H1 (cell line): ENCODE measurements at regions not wholly inside any gene's neighbourhood (a gene's known extent, or its start where the extent isn't known, plus 50 kb on each side); places are given as distances from the start of the nearest gene placed in this dataset.

Experiments used
- CTCF ChIA-PET: fragments of 300-600 bp; sonication (Branson Sonifier 250); formaldehyde crosslinking; loops from one replicate; lab custom pipeline; 2021; ENCODE audit not compliant: partially characterized antibody; lab: Charles Lee
- POLR2A ChIA-PET: fragments of 300-600 bp; sonication (Branson Sonifier 250); formaldehyde crosslinking; loops from one replicate; lab custom pipeline; 2021; ENCODE audit warnings: inconsistent platforms; ENCODE audit not compliant: partially characterized antibody; lab: Charles Lee
- DNase-seq, 2 experiments: peaks; one replicate each; pipeline versions ENCODE4 v3.0.0 to v3.0.0-alpha.2; 2010 to 2022; ENCODE audit warnings: low spot score in 2 of 2, low read depth in 1 of 2, mixed read lengths in 1 of 2
- FAIRE-seq: peaks from 2 replicates; lab custom pipeline; 2011; peaks lifted over from hg19 to GRCh38; lab: Jason Lieb, UNC
- H2AFZ ChIP-seq: 2 replicates; pipeline ENCODE4 v1.8.1; 2012; ENCODE audit warnings: low read length, inconsistent platforms
- H2AK5ac ChIP-seq: 2 replicates; pipeline ENCODE4 v1.6.1; 2013; ENCODE audit warnings: low read depth, low read length
- H2BK120ac ChIP-seq: replicated peaks from 2 replicates; pipeline ENCODE3; 2013; ENCODE audit warnings: low read depth, low read length, inconsistent platforms
- H2BK12ac ChIP-seq: 2 replicates; pipeline ENCODE4 v1.6.1; 2013; ENCODE audit warnings: low read depth, low read length
- H2BK15ac ChIP-seq: 2 replicates; pipeline ENCODE4 v1.6.1; 2013; ENCODE audit warnings: low read length
- H2BK20ac ChIP-seq: 2 replicates; pipeline ENCODE4 v1.6.1; 2013; ENCODE audit warnings: low read length
- H2BK5ac ChIP-seq: 2 replicates; pipeline ENCODE4 v1.6.1; 2013; ENCODE audit warnings: low read depth, low read length
- H3K14ac ChIP-seq: 2 replicates; pipeline ENCODE4 v1.6.1; 2013; ENCODE audit warnings: inconsistent platforms; ENCODE audit not compliant: insufficient read length
- H3K18ac ChIP-seq: 2 replicates; pipeline ENCODE4 v1.6.1; 2013; ENCODE audit warnings: low read length; ENCODE audit errors: extremely low read depth
- H3K23ac ChIP-seq: 2 replicates; pipeline ENCODE4 v1.6.1; 2013; ENCODE audit warnings: inconsistent platforms; ENCODE audit not compliant: insufficient read length
- H3K23me2 ChIP-seq: 2 replicates; pipeline ENCODE4 v1.6.1; 2013; ENCODE audit warnings: low read depth, low read length
- H3K27ac ChIP-seq: 2 replicates; pipeline ENCODE4 v1.6.1; 2011; ENCODE audit warnings: low read depth, low read length, inconsistent platforms
- H3K27me3 ChIP-seq, 4 experiments: replicated peaks in 1 of 4; 1 replicate in 1 of 4; 2 replicates in 3 of 4; pipeline versions ENCODE4 v1.6.1 to v1.8.1; 2011 to 2013; ENCODE audit warnings: low read length in 3 of 4, mild to moderate bottlenecking in 3 of 4, inconsistent platforms in 2 of 4, mixed read lengths in 2 of 4, moderate library complexity in 1 of 4; ENCODE audit not compliant: control insufficient read depth in 3 of 4, insufficient read depth in 3 of 4; ENCODE audit errors: extremely low read depth in 1 of 4
- H3K36me3 ChIP-seq, 4 experiments: 2 replicates each; pipeline versions ENCODE4 v1.6.1 to v1.8.1; 2011 to 2013; ENCODE audit warnings: mild to moderate bottlenecking in 4 of 4, low read length in 3 of 4, moderate library complexity in 2 of 4, control low read depth in 1 of 4, inconsistent platforms in 1 of 4; ENCODE audit not compliant: insufficient read depth in 4 of 4, control insufficient read depth in 2 of 4
- H3K4ac ChIP-seq: replicated peaks from 2 replicates; pipeline ENCODE3; 2013; ENCODE audit warnings: low read length, low read depth, mixed read lengths, inconsistent platforms; ENCODE audit not compliant: insufficient read length
- H3K4me1 ChIP-seq, 4 experiments: replicated peaks in 1 of 4; 1 replicate in 1 of 4; 2 replicates in 3 of 4; pipeline versions ENCODE4 v1.6.1 to v1.8.1; 2011 to 2013; ENCODE audit warnings: low read length in 3 of 4, inconsistent platforms in 2 of 4, mixed read lengths in 1 of 4; ENCODE audit not compliant: insufficient read depth in 4 of 4, control insufficient read depth in 3 of 4
- H3K4me2 ChIP-seq, 2 experiments: 2 replicates each; pipeline versions ENCODE4 v1.6.1 to v1.8.1; 2011 to 2013; ENCODE audit warnings: low read depth in 2 of 2, low read length in 2 of 2, control low read depth in 1 of 2, inconsistent platforms in 1 of 2, mild to moderate bottlenecking in 1 of 2; ENCODE audit not compliant: insufficient read depth in 1 of 2
- H3K4me3 ChIP-seq, 4 experiments: fragments of 200-600, 300-600 bp in 1 of 4; sonication (generic), shearing (Covaris generic), sonication (Bioruptor Twin) in 1 of 4; 2 replicates each; pipeline versions ENCODE4 v1.5.1 to v1.8.1; 2011 to 2016; ENCODE audit warnings: low read length in 4 of 4, low read depth in 3 of 4, control low read depth in 2 of 4, inconsistent platforms in 2 of 4, mild to moderate bottlenecking in 2 of 4, mixed read lengths in 1 of 4, moderate library complexity in 1 of 4; ENCODE audit not compliant: insufficient read depth in 2 of 4; ENCODE audit errors: extremely low read depth in 1 of 4
- H3K56ac ChIP-seq: replicated peaks from 2 replicates; pipeline ENCODE3; 2013; ENCODE audit warnings: low read depth, mild to moderate bottlenecking, mixed read lengths, low read length, inconsistent platforms; ENCODE audit not compliant: insufficient read length
- H3K79me1 ChIP-seq: 2 replicates; pipeline ENCODE4 v1.6.1; 2013; ENCODE audit warnings: low read depth, low read length, control low read depth
- H3K79me2 ChIP-seq, 2 experiments: 2 replicates each; pipeline versions ENCODE4 v1.6.1 to v1.8.1; 2012 to 2013; ENCODE audit warnings: low read length in 2 of 2, mild to moderate bottlenecking in 2 of 2, inconsistent platforms in 1 of 2; ENCODE audit not compliant: insufficient read depth in 2 of 2, control insufficient read depth in 1 of 2
- H3K9ac ChIP-seq, 4 experiments: replicated peaks in 1 of 4; 1 replicate in 1 of 4; 2 replicates in 3 of 4; pipeline versions ENCODE4 v1.6.1 to v1.8.1; 2011 to 2013; ENCODE audit warnings: low read depth in 3 of 4, low read length in 3 of 4, control low read depth in 2 of 4, mild to moderate bottlenecking in 2 of 4, moderate library complexity in 2 of 4, inconsistent platforms in 1 of 4; ENCODE audit errors: extremely low read depth in 1 of 4
- H3K9me3 ChIP-seq, 2 experiments: 2 replicates each; pipeline versions ENCODE4 v1.6.1 to v1.8.1; 2012 to 2013; ENCODE audit warnings: mild to moderate bottlenecking in 2 of 2, moderate library complexity in 2 of 2, control low read depth in 1 of 2, inconsistent platforms in 1 of 2, low read depth in 1 of 2, low read length in 1 of 2, mixed read lengths in 1 of 2; ENCODE audit not compliant: insufficient read depth in 2 of 2
- H4K20me1 ChIP-seq, 2 experiments: replicated peaks in 1 of 2; 2 replicates each; pipeline versions ENCODE3 to v1.8.1; 2011 to 2013; ENCODE audit warnings: inconsistent platforms in 2 of 2, low read length in 2 of 2, mild to moderate bottlenecking in 1 of 2; ENCODE audit not compliant: insufficient read depth in 2 of 2, control insufficient read depth in 1 of 2
- H4K5ac ChIP-seq: 2 replicates; pipeline ENCODE4 v1.6.1; 2013; ENCODE audit warnings: low read length, low read depth, mixed read lengths, inconsistent platforms; ENCODE audit not compliant: insufficient read length
- H4K8ac ChIP-seq: 2 replicates; pipeline ENCODE4 v1.8.0; 2013; ENCODE audit warnings: mild to moderate bottlenecking, moderate library complexity, low read length, inconsistent platforms; ENCODE audit not compliant: insufficient read depth; ENCODE audit errors: extremely low read depth
- H4K91ac ChIP-seq: replicated peaks from 2 replicates; pipeline ENCODE3; 2013; ENCODE audit warnings: low read length, mixed read lengths, inconsistent platforms; ENCODE audit not compliant: insufficient read length
- BCL11A ChIP-seq, 2 experiments: IDR thresholded peaks; one replicate each; pipeline ENCODE4 v1.6.1; 2011; ENCODE audit warnings: low read depth in 2 of 2, low read length in 2 of 2, mild to moderate bottlenecking in 2 of 2
- KDM4A ChIP-seq: IDR thresholded peaks from one replicate; pipeline ENCODE4 v1.7.1; 2012; ENCODE audit warnings: low read depth, mild to moderate bottlenecking, moderate library complexity, low read length, inconsistent platforms; ENCODE audit not compliant: severe bottlenecking
- WGBS, 2 experiments: shearing (Covaris generic) in 1 of 2; methylation state at CpG; one replicate each; pipeline versions ENCODE4 v1.1.6 to v1.1.7; 2013 to 2015; ENCODE audit warnings: low lambda C conversion rate in 2 of 2, mixed read lengths in 2 of 2, inconsistent platforms in 1 of 2, low coverage in 1 of 2, missing lambda C conversion rate in 1 of 2; ENCODE audit not compliant: insufficient replicate concordance in 2 of 2, insufficient coverage in 1 of 2, insufficient read length in 1 of 2; ENCODE audit errors: extremely low coverage in 1 of 2, missing lambda C conversion rate in 1 of 2; 5-methylcytosine and 5-hydroxymethylcytosine counted together
- TF ChIP-seq, protein P1 (sequence below): IDR thresholded peaks from 2 replicates; pipeline ENCODE4 v1.6.1; 2012; ENCODE audit warnings: inconsistent platforms

DNA sequence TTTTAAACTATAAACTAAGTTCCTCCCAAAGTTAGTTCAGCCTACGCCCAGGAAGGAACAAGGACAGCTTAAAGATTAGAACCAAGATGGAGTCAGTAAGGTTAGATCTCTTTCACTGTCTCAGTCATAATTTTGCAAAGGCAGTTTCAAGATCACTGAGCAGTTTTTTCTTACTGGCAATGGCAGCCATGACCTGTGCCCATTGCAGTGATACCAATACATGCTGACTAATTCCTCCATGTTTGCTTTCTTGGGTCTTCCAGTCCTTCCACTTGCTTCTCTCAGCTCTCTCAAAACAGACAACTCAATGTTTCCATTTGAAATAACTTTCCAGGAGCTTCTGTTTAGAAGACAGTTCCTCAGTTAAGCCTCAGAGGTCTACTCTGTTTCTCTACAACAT, 79.5 kb downstream of the PCDH18 start:
- H3K79me1 ChIP-seq = no peaks in the 10 kb centered on the region
- H3K4me2 ChIP-seq = no peak overlapping the region
- H3K4me1 ChIP-seq = peaks cover 0 to 11% (median 4%) of the 10 kb centered on the region in 4 experiments; a peak in 2 of 7 replicates
- H2BK120ac ChIP-seq = no peak overlapping the region
- H2BK5ac ChIP-seq = peak overlapping the region; percentile 45; the same call in 1 of the 2 replicates
- ChIA-PET CTCF (interaction anchor here (1.1 kb wide), 1 partner anchor 329 kb away, joined by 3 read pairs; no protein-coding TSS in a partner anchor), POLR2A (no interaction called here)
- H2BK20ac ChIP-seq = peak overlapping the region; percentile 41; the same call in 1 of the 2 replicates
- H3K18ac ChIP-seq = no peak overlapping the region
- no peak overlapping the region for H3K23ac ChIP-seq
- H3K56ac ChIP-seq = no peak overlapping the region
- DNase-seq = no peak
- no peak overlapping the region for H4K5ac ChIP-seq
- no peak overlapping the region for H2BK15ac ChIP-seq
- no peak overlapping the region for H4K8ac ChIP-seq
- no peaks in the 10 kb centered on the region for H3K27me3 ChIP-seq
- no peaks in the 10 kb centered on the region for H3K36me3 ChIP-seq
- WGBS, 2 experiments = 100% methylated on average over 1 of the region's 1 CpG; no CpG with 5 or more reads in 1 of the 2 experiments
- no peaks in the 10 kb centered on the region for H3K79me2 ChIP-seq
- no peak overlapping the region for H3K9ac ChIP-seq
- no peak overlapping the region; the same call in 1 of the 2 replicates for H2AK5ac ChIP-seq
- no peak overlapping the region for H3K14ac ChIP-seq
- peak overlapping the region; percentile 82; the same call in 1 of the 2 replicates for H2BK12ac ChIP-seq
- H3K27ac ChIP-seq = no peak overlapping the region
- no peak overlapping the region for H3K4ac ChIP-seq
- no peak overlapping the region for H2AFZ ChIP-seq
- H3K23me2 ChIP-seq = no peaks in the 10 kb centered on the region
- no peak overlapping the region for H4K91ac ChIP-seq
- no peak for FAIRE-seq
- H4K20me1 ChIP-seq = no peaks in the 10 kb centered on the region
- H3K9me3 ChIP-seq = no peaks in the 10 kb centered on the region
- no peak overlapping the region for H3K4me3 ChIP-seq
- TF ChIP-seq KDM4A (no peak), BCL11A (IDR thresholded peaks at IDR 0.05; ENCODE audit: low read depth in 2 of 2, low read length in 2 of 2) (no peak)
- TF ChIP-seq, protein P1, sequence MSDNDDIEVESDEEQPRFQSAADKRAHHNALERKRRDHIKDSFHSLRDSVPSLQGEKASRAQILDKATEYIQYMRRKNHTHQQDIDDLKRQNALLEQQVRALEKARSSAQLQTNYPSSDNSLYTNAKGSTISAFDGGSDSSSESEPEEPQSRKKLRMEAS = no peak
